ENCODE measurements at regions not wholly inside any gene's neighbourhood (a gene's known extent, or its start where the extent isn't known, plus 50 kb on each side); places are given as distances from the start of the nearest gene placed in this dataset.

DNA sequence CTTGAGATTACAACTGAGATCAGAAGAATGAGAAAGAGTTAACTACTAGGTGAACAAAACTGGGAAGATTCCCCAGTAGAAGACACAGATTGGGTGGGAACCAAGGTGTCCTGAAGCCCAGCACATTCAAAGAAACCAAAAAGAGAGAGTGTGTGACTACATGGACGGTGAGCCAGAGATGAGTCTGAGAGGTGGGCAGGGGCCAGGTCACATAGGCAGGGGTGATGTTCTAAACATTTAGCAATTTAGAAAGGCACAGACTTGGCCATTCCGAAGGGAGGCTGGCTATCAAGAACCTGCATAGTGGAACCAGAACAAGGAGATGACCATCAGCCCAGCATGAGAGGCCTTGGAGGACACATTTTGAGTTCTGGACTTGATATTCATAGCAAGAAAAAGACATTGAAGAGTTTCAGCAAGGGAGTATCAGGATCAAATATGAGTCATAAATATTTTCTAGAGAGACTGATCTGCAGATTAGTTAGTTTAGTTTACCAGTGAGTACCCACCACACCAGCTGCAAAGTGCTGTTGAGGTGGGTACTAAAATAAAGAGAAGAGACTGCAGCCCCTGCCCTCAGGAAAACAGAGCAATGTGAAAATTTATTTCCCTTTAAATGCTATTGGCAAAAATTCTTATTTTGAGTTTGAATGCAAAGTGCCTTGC lies 340.5 kb upstream of the PRDM1 start:
- no peaks in the 10 kb centered on the region for H3K9me2 ChIP-seq
- peaks cover 8% of the 10 kb centered on the region for H3F3A ChIP-seq (replicated peaks; ENCODE audit: insufficient read depth)
- H3K9me3 ChIP-seq = no peaks in the 10 kb centered on the region
- DNase-seq = no peak
- no peak overlapping the region for H3K4me2 ChIP-seq
- 0 out of 4 replicates have a peak, but pooled peaks cover 0 to 6% of the 10 kb centered on the region in 2 experiments for H3K4me1 ChIP-seq (ENCODE audit: control insufficient read depth in 1 of 2, insufficient read depth in 2 of 2, low read depth in 1 of 2, low read length in 1 of 2)
- no peaks in the 10 kb centered on the region for H3K36me3 ChIP-seq (replicated peaks in 1 of 2; ENCODE audit: control insufficient read depth in 1 of 2, insufficient read depth in 2 of 2, low read length in 1 of 2)
- no peaks in the 10 kb centered on the region for H4K20me1 ChIP-seq (ENCODE audit: insufficient read depth)
- no peak overlapping the region; the same call in 1 of the 2 replicates for H2AFZ ChIP-seq (ENCODE audit: low read depth)
- H3K27me3 ChIP-seq (ENCODE audit: insufficient read depth) = no peaks in the 10 kb centered on the region
- POLR2A ChIA-PET = no interaction called here
- no peaks in the 10 kb centered on the region for H3K79me2 ChIP-seq (ENCODE audit: insufficient read depth)
- no peak overlapping the region for H3K27ac ChIP-seq (ENCODE audit: low read depth in 2 of 2, low read length in 1 of 2)
- CTCF ChIA-PET = no interaction called here
- no peak overlapping the region for H3K9ac ChIP-seq
- 30% methylated on average over 2 of the region's 2 CpGs for WGBS (ENCODE audit: low lambda C conversion rate)
- H3K4me3 ChIP-seq (ENCODE audit: low read depth in 2 of 2, low read length in 1 of 2) = no peak overlapping the region
- 0 out of 2 replicates have a peak, but pooled peaks have one; percentile 18 for TF ChIP-seq FOSL2 (IDR thresholded peaks at IDR 0.05; ENCODE audit: borderline replicate concordance, low read depth)
- TF ChIP-seq MXI1 (IDR thresholded peaks at IDR 0.05; ENCODE audit: low read depth, low read length) = no peak

DNA sequence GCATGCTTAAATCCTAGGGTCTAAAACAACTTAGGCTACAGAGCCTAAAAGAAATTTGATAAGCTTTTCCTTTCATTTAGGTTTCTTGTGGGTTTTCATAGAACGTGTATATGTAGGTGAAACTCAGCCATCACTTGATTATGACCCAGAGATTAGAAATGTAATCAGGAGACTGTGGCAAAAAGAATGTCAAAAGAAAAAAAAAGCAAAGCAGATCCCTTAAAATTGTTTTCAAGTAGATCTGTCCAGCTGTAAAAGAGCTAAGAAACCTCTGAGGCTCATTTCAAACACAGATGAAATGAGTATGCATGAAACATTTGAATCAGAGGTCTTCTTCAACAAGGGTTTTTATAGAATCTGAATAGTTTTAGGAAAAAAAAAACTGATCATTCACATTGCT lies 341.3 kb upstream of the PRDM1 start:
- Histone ChIP-seq H3K27ac (ENCODE audit: low read depth in 2 of 2, low read length in 1 of 2) (no peak overlapping the region), H2AFZ (ENCODE audit: low read depth) (no peak overlapping the region), H3K4me3 (ENCODE audit: low read depth in 2 of 2, low read length in 1 of 2) (no peak overlapping the region), H3K4me2 (no peak overlapping the region), H3F3A (replicated peaks; ENCODE audit: insufficient read depth) (peaks cover 8% of the 10 kb centered on the region), H4K20me1 (ENCODE audit: insufficient read depth) (no peaks in the 10 kb centered on the region), H3K27me3 (ENCODE audit: insufficient read depth) (no peaks in the 10 kb centered on the region), H3K9ac (no peak overlapping the region), H3K9me2 (no peaks in the 10 kb centered on the region), H3K9me3 (no peaks in the 10 kb centered on the region), H3K79me2 (ENCODE audit: insufficient read depth) (no peaks in the 10 kb centered on the region), H3K36me3 (replicated peaks in 1 of 2; ENCODE audit: control insufficient read depth in 1 of 2, insufficient read depth in 2 of 2, low read length in 1 of 2) (no peaks in the 10 kb centered on the region), H3K4me1 (ENCODE audit: control insufficient read depth in 1 of 2, insufficient read depth in 2 of 2, low read depth in 1 of 2, low read length in 1 of 2) (0 out of 4 replicates have a peak, but pooled peaks cover 0 to 6% of the 10 kb centered on the region in 2 experiments)
- no peak for DNase-seq
- POLR2A ChIA-PET = no interaction called here
- TF ChIP-seq YY1 (IDR thresholded peaks at IDR 0.05; ENCODE audit: low read depth) (no peak), TCF12 (IDR thresholded peaks at IDR 0.05) (no peak), SMC3 (IDR thresholded peaks at IDR 0.05; ENCODE audit: low read depth, low read length) (no peak), TEAD4 (IDR thresholded peaks at IDR 0.05; ENCODE audit: borderline replicate concordance, insufficient read depth) (no peak), FOSL2 (IDR thresholded peaks at IDR 0.05; ENCODE audit: borderline replicate concordance, low read depth) (no peak), MAX (IDR thresholded peaks at IDR 0.05; ENCODE audit: low read depth) (no peak), IRF3 (IDR thresholded peaks at IDR 0.05; ENCODE audit: low read depth, low read length) (no peak), NFIC (IDR thresholded peaks at IDR 0.05; ENCODE audit: borderline replicate concordance) (no peak), TAF1 (IDR thresholded peaks at IDR 0.05; ENCODE audit: borderline replicate concordance, low read depth, low read length) (no peak), GATA2 (CRISPR knock-in tag; IDR thresholded peaks at IDR 0.05) (no peak), GABPA (IDR thresholded peaks at IDR 0.05; ENCODE audit: low read depth) (no peak), MXI1 (IDR thresholded peaks at IDR 0.05; ENCODE audit: low read depth, low read length) (no peak), RCOR1 (IDR thresholded peaks at IDR 0.05; ENCODE audit: low read length) (no peak), NRF1 (IDR thresholded peaks at IDR 0.05; ENCODE audit: low read depth, low read length) (no peak), FOXM1 (IDR thresholded peaks at IDR 0.05; ENCODE audit: low read depth) (no peak)
- TF ChIP-seq, protein P1, sequence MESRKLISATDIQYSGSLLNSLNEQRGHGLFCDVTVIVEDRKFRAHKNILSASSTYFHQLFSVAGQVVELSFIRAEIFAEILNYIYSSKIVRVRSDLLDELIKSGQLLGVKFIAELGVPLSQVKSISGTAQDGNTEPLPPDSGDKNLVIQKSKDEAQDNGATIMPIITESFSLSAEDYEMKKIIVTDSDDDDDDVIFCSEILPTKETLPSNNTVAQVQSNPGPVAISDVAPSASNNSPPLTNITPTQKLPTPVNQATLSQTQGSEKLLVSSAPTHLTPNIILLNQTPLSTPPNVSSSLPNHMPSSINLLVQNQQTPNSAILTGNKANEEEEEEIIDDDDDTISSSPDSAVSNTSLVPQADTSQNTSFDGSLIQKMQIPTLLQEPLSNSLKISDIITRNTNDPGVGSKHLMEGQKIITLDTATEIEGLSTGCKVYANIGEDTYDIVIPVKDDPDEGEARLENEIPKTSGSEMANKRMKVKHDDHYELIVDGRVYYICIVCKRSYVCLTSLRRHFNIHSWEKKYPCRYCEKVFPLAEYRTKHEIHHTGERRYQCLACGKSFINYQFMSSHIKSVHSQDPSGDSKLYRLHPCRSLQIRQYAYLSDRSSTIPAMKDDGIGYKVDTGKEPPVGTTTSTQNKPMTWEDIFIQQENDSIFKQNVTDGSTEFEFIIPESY (IDR thresholded peaks at IDR 0.05; ENCODE audit: borderline replicate concordance, low read depth) = no peak
- TF ChIP-seq, protein P2, sequence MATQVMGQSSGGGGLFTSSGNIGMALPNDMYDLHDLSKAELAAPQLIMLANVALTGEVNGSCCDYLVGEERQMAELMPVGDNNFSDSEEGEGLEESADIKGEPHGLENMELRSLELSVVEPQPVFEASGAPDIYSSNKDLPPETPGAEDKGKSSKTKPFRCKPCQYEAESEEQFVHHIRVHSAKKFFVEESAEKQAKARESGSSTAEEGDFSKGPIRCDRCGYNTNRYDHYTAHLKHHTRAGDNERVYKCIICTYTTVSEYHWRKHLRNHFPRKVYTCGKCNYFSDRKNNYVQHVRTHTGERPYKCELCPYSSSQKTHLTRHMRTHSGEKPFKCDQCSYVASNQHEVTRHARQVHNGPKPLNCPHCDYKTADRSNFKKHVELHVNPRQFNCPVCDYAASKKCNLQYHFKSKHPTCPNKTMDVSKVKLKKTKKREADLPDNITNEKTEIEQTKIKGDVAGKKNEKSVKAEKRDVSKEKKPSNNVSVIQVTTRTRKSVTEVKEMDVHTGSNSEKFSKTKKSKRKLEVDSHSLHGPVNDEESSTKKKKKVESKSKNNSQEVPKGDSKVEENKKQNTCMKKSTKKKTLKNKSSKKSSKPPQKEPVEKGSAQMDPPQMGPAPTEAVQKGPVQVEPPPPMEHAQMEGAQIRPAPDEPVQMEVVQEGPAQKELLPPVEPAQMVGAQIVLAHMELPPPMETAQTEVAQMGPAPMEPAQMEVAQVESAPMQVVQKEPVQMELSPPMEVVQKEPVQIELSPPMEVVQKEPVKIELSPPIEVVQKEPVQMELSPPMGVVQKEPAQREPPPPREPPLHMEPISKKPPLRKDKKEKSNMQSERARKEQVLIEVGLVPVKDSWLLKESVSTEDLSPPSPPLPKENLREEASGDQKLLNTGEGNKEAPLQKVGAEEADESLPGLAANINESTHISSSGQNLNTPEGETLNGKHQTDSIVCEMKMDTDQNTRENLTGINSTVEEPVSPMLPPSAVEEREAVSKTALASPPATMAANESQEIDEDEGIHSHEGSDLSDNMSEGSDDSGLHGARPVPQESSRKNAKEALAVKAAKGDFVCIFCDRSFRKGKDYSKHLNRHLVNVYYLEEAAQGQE (IDR thresholded peaks at IDR 0.05; ENCODE audit: low read depth, low read length) = no peak
- CTCF ChIA-PET = no interaction called here
- WGBS (ENCODE audit: low lambda C conversion rate) = 50% methylated on average over 1 of the region's 1 CpG
